Fibroblast of peridontal ligament (primary cell): ENCODE measurements at regions not wholly inside any gene's neighbourhood (a gene's known extent, or its start where the extent isn't known, plus 50 kb on each side); places are given as distances from the start of the nearest gene placed in this dataset.

Source experiments
- DNase-seq: peaks from one replicate; pipeline ENCODE4 v3.0.0-alpha.2; 2010; ENCODE audit errors: extremely low read depth

- DNase-seq = no peak
Measured at GRCh38 chr13:64925727-64926126, 2304.4 kb downstream of the PCDH9 start.

- DNase-seq = no peak
Measured at GRCh38 chr13:64925284-64925683, 2304.9 kb downstream of the PCDH9 start.

GRCh38 chr13:64924401-64924800 is 2305.7 kb downstream of the PCDH9 start:
- no peak for DNase-seq

- no peak for DNase-seq
Measured at GRCh38 chr13:64917566-64917965, 2312.6 kb downstream of the PCDH9 start.

GRCh38 chr13:64912141-64912540 is 2318.0 kb downstream of the PCDH9 start:
- DNase-seq = no peak

GRCh38 chr13:64910096-64910495 is 2320.0 kb downstream of the PCDH9 start:
- no peak for DNase-seq

GRCh38 chr13:64909184-64909583 is 2321.0 kb downstream of the PCDH9 start:
- DNase-seq = no peak

GRCh38 chr13:64900039-64900438 is 2330.1 kb downstream of the PCDH9 start:
- DNase-seq = no peak

- no peak for DNase-seq
Measured at GRCh38 chr13:64884976-64885375, 2345.2 kb downstream of the PCDH9 start.

- no peak for DNase-seq
Measured at GRCh38 chr13:64877176-64877575, 2353.0 kb downstream of the PCDH9 start.

- no peak for DNase-seq
Measured at GRCh38 chr13:64871742-64872141, 2358.4 kb downstream of the PCDH9 start.

GRCh38 chr13:64869539-64869938 is 2360.6 kb downstream of the PCDH9 start:
- DNase-seq = no peak

GRCh38 chr13:64867856-64868255 is 2362.3 kb downstream of the PCDH9 start:
- DNase-seq = no peak

GRCh38 chr13:64866331-64866730 is 2363.8 kb downstream of the PCDH9 start:
- no peak for DNase-seq

- no peak for DNase-seq
Measured at GRCh38 chr13:64855506-64855905, 2374.6 kb downstream of the PCDH9 start.

- no peak for DNase-seq
Measured at GRCh38 chr13:64850017-64850416, 2380.1 kb downstream of the PCDH9 start.

- no peak for DNase-seq
Measured at GRCh38 chr13:64849196-64849595, 2380.9 kb downstream of the PCDH9 start.

- DNase-seq = no peak
Measured at GRCh38 chr13:64847767-64848166, 2382.4 kb downstream of the PCDH9 start.

GRCh38 chr13:64845110-64845509 is 2385.0 kb downstream of the PCDH9 start:
- DNase-seq = no peak

GRCh38 chr13:64819081-64819480 is 2411.1 kb downstream of the PCDH9 start:
- no peak for DNase-seq

GRCh38 chr13:64817691-64818090 is 2412.4 kb downstream of the PCDH9 start:
- DNase-seq = no peak

GRCh38 chr13:64810750-64811149 is 2419.4 kb downstream of the PCDH9 start:
- no peak for DNase-seq

- no peak for DNase-seq
Measured at GRCh38 chr13:64808704-64809103, 2421.4 kb downstream of the PCDH9 start.

GRCh38 chr13:64801768-64802167 is 2428.4 kb downstream of the PCDH9 start:
- DNase-seq = no peak

GRCh38 chr13:64798422-64798821 is 2431.7 kb downstream of the PCDH9 start:
- DNase-seq = no peak
